ENCODE measurements at regions not wholly inside any gene's neighbourhood (a gene's known extent, or its start where the extent isn't known, plus 50 kb on each side); places are given as distances from the start of the nearest gene placed in this dataset.

GRCh38 chr7:17090751-17091150, 207.7 kb upstream of the AHR start:
- TF ChIP-seq CTCF (IDR thresholded peaks at IDR 0.05) (no peak), POLR2A (IDR thresholded peaks at IDR 0.05) (no peak)

Measured in thyroid gland (tissue), 4 donors.